ENCODE measurements at regions not wholly inside any gene's neighbourhood (a gene's known extent, or its start where the extent isn't known, plus 50 kb on each side); places are given as distances from the start of the nearest gene placed in this dataset.
A peak's percentile ranks its signal among the peaks of the same experiment; 100 is the strongest.

DNA sequence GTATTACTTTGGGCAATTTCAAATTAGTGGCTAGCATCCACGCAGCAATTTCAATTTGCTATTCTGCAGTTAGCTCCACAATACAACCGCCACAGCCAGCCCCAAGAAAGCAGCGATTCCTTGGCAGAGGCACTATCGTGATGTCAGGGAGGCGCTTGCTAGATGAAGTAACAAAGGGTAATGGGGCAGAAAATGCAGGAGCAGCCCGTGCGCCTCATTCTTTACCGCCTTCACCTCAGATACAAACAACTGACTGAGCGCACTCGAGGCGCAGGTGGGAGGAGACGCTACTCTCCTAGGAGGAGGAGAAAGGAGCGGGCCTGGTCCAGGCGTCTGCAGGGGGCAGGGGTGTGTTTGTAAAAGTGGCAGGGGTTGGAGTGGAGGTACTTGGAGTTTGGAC is 76.9 kb upstream of the ASB18 start:
- DNase-seq (ENCODE audit: low read depth) = peak; percentile 11
- TF ChIP-seq, protein P1, sequence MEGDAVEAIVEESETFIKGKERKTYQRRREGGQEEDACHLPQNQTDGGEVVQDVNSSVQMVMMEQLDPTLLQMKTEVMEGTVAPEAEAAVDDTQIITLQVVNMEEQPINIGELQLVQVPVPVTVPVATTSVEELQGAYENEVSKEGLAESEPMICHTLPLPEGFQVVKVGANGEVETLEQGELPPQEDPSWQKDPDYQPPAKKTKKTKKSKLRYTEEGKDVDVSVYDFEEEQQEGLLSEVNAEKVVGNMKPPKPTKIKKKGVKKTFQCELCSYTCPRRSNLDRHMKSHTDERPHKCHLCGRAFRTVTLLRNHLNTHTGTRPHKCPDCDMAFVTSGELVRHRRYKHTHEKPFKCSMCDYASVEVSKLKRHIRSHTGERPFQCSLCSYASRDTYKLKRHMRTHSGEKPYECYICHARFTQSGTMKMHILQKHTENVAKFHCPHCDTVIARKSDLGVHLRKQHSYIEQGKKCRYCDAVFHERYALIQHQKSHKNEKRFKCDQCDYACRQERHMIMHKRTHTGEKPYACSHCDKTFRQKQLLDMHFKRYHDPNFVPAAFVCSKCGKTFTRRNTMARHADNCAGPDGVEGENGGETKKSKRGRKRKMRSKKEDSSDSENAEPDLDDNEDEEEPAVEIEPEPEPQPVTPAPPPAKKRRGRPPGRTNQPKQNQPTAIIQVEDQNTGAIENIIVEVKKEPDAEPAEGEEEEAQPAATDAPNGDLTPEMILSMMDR (IDR thresholded peaks at IDR 0.05; ENCODE audit: low read depth, low read length, missing control alignments) = no peak
- no peak overlapping the region for H3K4me3 ChIP-seq (ENCODE audit: low read depth, low read length)
- in situ Hi-C loops (cut with HindIII; ENCODE audit: low sequenced_read_pairs) = loop anchor here (10.0 kb wide), 1 partner anchor 694 kb away; no protein-coding TSS in a partner anchor

DNA sequence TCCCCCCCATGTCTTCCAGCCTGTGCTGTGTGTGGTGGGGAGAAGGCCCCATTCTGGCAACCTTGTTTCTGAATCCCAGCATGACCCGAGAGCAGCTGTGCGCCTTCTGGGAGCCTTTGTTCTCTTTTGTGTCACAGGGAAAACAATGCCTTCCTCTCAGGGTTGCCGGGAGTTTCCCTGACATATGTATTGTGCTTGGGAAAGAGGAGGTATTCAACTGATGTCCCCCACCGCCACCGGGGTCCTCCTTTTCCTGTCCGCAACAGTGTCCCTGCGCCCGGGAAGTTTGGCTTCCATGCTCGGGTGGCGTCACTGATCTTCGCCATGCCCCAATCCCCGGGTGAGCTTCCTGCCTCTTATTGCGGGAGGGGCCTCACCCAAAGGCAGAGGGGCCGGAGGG is 77.5 kb upstream of the ASB18 start:
- TF ChIP-seq, protein P1 (IDR thresholded peaks at IDR 0.05; ENCODE audit: low read depth, low read length, missing control alignments) = no peak

DNA sequence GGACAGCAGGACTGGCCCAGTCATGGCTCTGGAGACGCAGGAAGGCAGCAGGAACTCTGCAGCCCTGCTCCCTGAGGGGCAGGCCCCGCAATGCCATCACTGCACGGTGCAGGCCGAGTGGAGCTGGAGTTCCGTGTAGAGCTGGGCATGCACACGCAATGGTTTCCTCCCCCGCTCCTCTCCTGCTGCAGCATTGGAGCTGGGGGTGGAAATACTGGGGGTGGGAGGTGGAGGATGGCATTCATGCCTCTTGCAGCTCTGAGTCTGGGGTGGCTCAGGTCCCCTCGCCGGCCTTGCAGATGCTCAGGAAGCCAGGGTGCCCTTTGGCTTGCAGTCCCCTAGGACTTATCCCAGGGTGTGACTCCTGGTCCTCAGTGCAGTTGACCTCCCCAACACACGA is 78.3 kb upstream of the ASB18 start:
- no peak overlapping the region for H3K4me3 ChIP-seq (ENCODE audit: low read depth, low read length)
- no peak for DNase-seq (ENCODE audit: low read depth)
- TF ChIP-seq, protein P1 (IDR thresholded peaks at IDR 0.05; ENCODE audit: low read depth, low read length, missing control alignments) = no peak
- in situ Hi-C loops (cut with HindIII; ENCODE audit: low sequenced_read_pairs) = loop anchor here (10.0 kb wide), 1 partner anchor 692 kb away; no protein-coding TSS in a partner anchor

More for the DNA sequence above, 77.5 kb upstream of the ASB18 start:
- H3K4me3 ChIP-seq (ENCODE audit: low read depth, low read length) = no peak overlapping the region
- in situ Hi-C loops (cut with HindIII; ENCODE audit: low sequenced_read_pairs) = loop anchor here (10.0 kb wide), 1 partner anchor 693 kb away; no protein-coding TSS in a partner anchor
- no peak for DNase-seq (ENCODE audit: low read depth)

DNA sequence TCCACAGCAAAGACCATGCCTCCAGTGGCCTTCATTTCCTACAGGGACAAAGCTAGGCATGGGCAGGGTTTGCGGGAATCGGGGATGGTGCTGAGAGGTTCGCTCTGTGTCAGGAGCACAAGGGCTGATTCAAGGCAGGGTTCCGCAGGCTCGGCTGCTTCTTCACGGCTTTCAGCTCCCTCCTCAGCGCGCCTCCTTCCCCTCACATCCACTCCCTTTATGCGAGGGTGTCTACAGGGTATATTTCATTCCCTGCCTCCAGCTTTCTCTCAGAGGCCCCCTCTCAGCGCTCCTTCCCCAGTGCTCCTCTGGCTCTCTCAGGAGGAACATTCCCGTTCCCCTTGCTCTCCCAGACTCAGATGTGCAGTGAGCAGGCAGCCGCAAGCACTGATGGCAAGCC is 78.7 kb upstream of the ASB18 start:
- no peak for DNase-seq (ENCODE audit: low read depth)
- in situ Hi-C loops (cut with HindIII; ENCODE audit: low sequenced_read_pairs) = loop anchor here (10.0 kb wide), 1 partner anchor 692 kb away; no protein-coding TSS in a partner anchor
- H3K4me3 ChIP-seq (ENCODE audit: low read depth, low read length) = no peak overlapping the region
- TF ChIP-seq, protein P1 (IDR thresholded peaks at IDR 0.05; ENCODE audit: low read depth, low read length, missing control alignments) = no peak

DNA sequence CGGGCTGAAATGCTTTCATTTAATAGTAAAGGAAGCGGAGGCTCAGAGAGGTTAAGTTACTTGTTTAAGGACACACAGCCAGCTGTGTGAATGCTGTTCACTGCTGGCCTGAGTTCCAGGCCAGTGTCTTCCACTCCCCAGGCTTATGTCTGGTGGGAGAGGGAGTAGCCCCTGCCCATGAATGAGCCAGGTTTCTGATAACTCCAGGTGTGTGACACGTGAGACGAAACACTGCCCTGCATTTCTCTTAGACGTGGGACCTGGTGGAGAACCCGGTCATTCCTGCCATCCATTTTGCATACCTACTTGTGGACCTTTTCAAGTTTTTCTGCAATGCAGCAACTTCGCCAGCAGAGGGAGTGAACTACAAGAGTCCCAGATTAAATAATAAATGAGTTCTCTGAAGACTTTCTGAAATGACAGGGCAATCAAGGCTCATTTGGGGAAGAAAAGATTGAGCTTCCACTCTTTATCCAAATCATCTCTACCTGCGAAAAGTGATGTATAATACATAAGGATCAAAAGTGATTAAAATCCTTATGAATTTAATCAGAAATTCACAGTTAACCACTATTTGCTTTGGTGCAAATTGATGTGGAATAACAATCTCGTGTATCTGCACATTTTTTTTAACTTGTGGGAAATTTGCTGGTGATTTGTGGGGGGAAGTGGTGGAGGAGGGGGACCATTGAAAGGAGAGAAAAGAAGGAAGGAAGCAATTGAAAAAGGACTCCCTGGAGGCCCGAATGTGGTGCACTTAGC is 79.4 kb upstream of the ASB18 start:
- TF ChIP-seq, protein P1 (IDR thresholded peaks at IDR 0.05; ENCODE audit: low read depth, low read length, missing control alignments) = peak; percentile 84
- no peak overlapping the region for H3K4me3 ChIP-seq (ENCODE audit: low read depth, low read length)
- in situ Hi-C loops (cut with HindIII; ENCODE audit: low sequenced_read_pairs) = loop anchor here (10.0 kb wide), 1 partner anchor 691 kb away; no protein-coding TSS in a partner anchor
- DNase-seq (ENCODE audit: low read depth) = peak; percentile 75

DNA sequence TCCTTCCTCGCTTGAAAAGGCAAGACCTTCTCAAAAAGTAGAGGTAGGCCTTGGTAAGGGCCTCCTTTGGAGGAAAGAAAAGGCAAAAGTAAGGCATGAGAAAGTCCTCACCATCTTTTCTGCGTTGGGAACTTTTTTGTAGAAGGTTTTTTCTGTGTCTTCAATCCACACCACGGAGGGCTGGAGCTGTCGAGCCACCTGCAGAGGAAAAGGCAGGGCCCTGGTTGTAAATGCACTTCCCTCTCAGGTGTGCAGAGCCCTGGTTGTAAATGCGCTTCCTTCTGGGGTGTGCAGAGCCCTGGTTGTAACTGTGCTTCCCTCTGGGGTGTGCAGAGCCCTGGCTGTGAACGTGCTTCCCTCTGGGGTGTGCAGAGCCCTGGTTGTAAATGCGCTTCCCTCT is 80.2 kb upstream of the ASB18 start:
- in situ Hi-C loops (cut with HindIII; ENCODE audit: low sequenced_read_pairs) = loop anchor here (10.0 kb wide), 1 partner anchor 690 kb away; no protein-coding TSS in a partner anchor
- H3K4me3 ChIP-seq (ENCODE audit: low read depth, low read length) = no peak overlapping the region
- TF ChIP-seq, protein P1 (IDR thresholded peaks at IDR 0.05; ENCODE audit: low read depth, low read length, missing control alignments) = no peak
- no peak for DNase-seq (ENCODE audit: low read depth)

Data from astrocyte of the cerebellum (primary cell).